Glutamatergic neuron (in vitro differentiated cells): ENCODE measurements at regions not wholly inside any gene's neighbourhood (a gene's known extent, or its start where the extent isn't known, plus 50 kb on each side); places are given as distances from the start of the nearest gene placed in this dataset.

Experiments
- DNase-seq: peaks from one replicate; pipeline ENCODE4 v3.0.0; 2022
- H3K27ac Mint-ChIP-seq: one replicate; pipeline ENCODE4 v1.8.0; 2020; ENCODE audit warnings: mild to moderate bottlenecking, mixed read lengths, inconsistent platforms; ENCODE audit not compliant: unreplicated experiment
- H3K27me3 Mint-ChIP-seq: one replicate; pipeline ENCODE4 v1.8.0; 2020; ENCODE audit warnings: mild to moderate bottlenecking, moderate library complexity, mixed read lengths, inconsistent platforms; ENCODE audit not compliant: unreplicated experiment
- H3K36me3 Mint-ChIP-seq: one replicate; pipeline ENCODE4 v1.8.0; 2020; ENCODE audit warnings: mild to moderate bottlenecking, mixed read lengths, inconsistent platforms; ENCODE audit not compliant: unreplicated experiment
- H3K4me1 Mint-ChIP-seq: one replicate; pipeline ENCODE4 v1.8.0; 2020; ENCODE audit warnings: mild to moderate bottlenecking, low read depth, mixed read lengths, inconsistent platforms; ENCODE audit not compliant: unreplicated experiment
- H3K4me3 Mint-ChIP-seq: one replicate; pipeline ENCODE4 v1.8.0; 2020; ENCODE audit warnings: mild to moderate bottlenecking, mixed read lengths, inconsistent platforms; ENCODE audit not compliant: unreplicated experiment
- H3K9me3 Mint-ChIP-seq: one replicate; pipeline ENCODE4 v1.8.0; 2020; ENCODE audit warnings: mild to moderate bottlenecking, moderate library complexity, mixed read lengths, inconsistent platforms; ENCODE audit not compliant: unreplicated experiment
- TF ChIP-seq, protein P1 (sequence below): fragments of 200-600 bp; sonication (generic); IDR thresholded peaks from one replicate; pipeline ENCODE4 v1.5.0; 2021; ENCODE audit not compliant: partially characterized antibody, unreplicated experiment

- TF ChIP-seq, protein P1, sequence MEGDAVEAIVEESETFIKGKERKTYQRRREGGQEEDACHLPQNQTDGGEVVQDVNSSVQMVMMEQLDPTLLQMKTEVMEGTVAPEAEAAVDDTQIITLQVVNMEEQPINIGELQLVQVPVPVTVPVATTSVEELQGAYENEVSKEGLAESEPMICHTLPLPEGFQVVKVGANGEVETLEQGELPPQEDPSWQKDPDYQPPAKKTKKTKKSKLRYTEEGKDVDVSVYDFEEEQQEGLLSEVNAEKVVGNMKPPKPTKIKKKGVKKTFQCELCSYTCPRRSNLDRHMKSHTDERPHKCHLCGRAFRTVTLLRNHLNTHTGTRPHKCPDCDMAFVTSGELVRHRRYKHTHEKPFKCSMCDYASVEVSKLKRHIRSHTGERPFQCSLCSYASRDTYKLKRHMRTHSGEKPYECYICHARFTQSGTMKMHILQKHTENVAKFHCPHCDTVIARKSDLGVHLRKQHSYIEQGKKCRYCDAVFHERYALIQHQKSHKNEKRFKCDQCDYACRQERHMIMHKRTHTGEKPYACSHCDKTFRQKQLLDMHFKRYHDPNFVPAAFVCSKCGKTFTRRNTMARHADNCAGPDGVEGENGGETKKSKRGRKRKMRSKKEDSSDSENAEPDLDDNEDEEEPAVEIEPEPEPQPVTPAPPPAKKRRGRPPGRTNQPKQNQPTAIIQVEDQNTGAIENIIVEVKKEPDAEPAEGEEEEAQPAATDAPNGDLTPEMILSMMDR, result no peak
- Mint-ChIP-seq H3K36me3 (no peaks in the 10 kb centered on the region), H3K4me3 (no peak overlapping the region), H3K4me1 (no peaks in the 10 kb centered on the region), H3K27ac (no peak overlapping the region), H3K9me3 (no peaks in the 10 kb centered on the region), H3K27me3 (peaks cover 1% of the 10 kb centered on the region)
- no peak for DNase-seq
These were observed 102.8 kb downstream of the FOXL1 start for GRCh38 chr16:86681031-86681756.

GRCh38 chr16:86681757-86682106, 103.4 kb downstream of the FOXL1 start:
- peaks cover 1% of the 10 kb centered on the region for H3K27me3 Mint-ChIP-seq
- no peak for DNase-seq
- TF ChIP-seq, protein P1, result no peak
- no peaks in the 10 kb centered on the region for H3K9me3 Mint-ChIP-seq
- no peak overlapping the region for H3K27ac Mint-ChIP-seq
- no peaks in the 10 kb centered on the region for H3K4me1 Mint-ChIP-seq
- H3K36me3 Mint-ChIP-seq, result no peaks in the 10 kb centered on the region
- no peak overlapping the region for H3K4me3 Mint-ChIP-seq

GRCh38 chr16:86682219-86682904, 104.0 kb downstream of the FOXL1 start:
- no peaks in the 10 kb centered on the region for H3K36me3 Mint-ChIP-seq

GRCh38 chr16:86683441-86684194, 105.3 kb downstream of the FOXL1 start:
- DNase-seq, result no peak
- no peaks in the 10 kb centered on the region for H3K9me3 Mint-ChIP-seq
- H3K36me3 Mint-ChIP-seq, result no peaks in the 10 kb centered on the region
- TF ChIP-seq, protein P1, result no peak
- H3K27ac Mint-ChIP-seq, result no peak overlapping the region
- no peaks in the 10 kb centered on the region for H3K4me1 Mint-ChIP-seq
- no peak overlapping the region for H3K4me3 Mint-ChIP-seq
- peaks cover 1% of the 10 kb centered on the region for H3K27me3 Mint-ChIP-seq

More at GRCh38 chr16:86682219-86682904, 104.0 kb downstream of the FOXL1 start:
- H3K9me3 Mint-ChIP-seq, result no peaks in the 10 kb centered on the region
- H3K27me3 Mint-ChIP-seq, result peaks cover 1% of the 10 kb centered on the region
- no peak overlapping the region for H3K4me3 Mint-ChIP-seq
- TF ChIP-seq, protein P1, result no peak
- H3K4me1 Mint-ChIP-seq, result no peaks in the 10 kb centered on the region
- H3K27ac Mint-ChIP-seq, result no peak overlapping the region
- no peak for DNase-seq

GRCh38 chr16:86685076-86685475, 106.7 kb downstream of the FOXL1 start:
- Mint-ChIP-seq H3K27ac (no peak overlapping the region), H3K9me3 (no peaks in the 10 kb centered on the region), H3K36me3 (no peaks in the 10 kb centered on the region), H3K4me3 (no peak overlapping the region), H3K27me3 (peaks cover 1% of the 10 kb centered on the region), H3K4me1 (no peaks in the 10 kb centered on the region)
- TF ChIP-seq, protein P1, result no peak
- DNase-seq, result no peak
